Stimulated activated CD4-positive, alpha-beta T cell treated with anti-CD3 and anti-CD28 coated beads, Interleukin-15, amount 100 ng/mL, for 1 hour (primary cell): ENCODE measurements at regions not wholly inside any gene's neighbourhood (a gene's known extent, or its start where the extent isn't known, plus 50 kb on each side); places are given as distances from the start of the nearest gene placed in this dataset.
"Not testable (repeated sequence)": the region's sequence is repeated elsewhere in the genome, so short reads cannot be mapped to it uniquely, and the experiment has no call there.

Experiments
- DNase-seq, 2 donors: peaks; one replicate each; pipeline ENCODE4 v3.0.0-alpha.2; 2020; ENCODE audit warnings: low read depth in 1 of 2, low spot score in 1 of 2

- not testable (repeated sequence) for DNase-seq
Observed at GRCh38 chr21:7743940-7744339, 2777.4 kb upstream of the TPTE start.

- DNase-seq: not testable (repeated sequence)
Observed at GRCh38 chr21:7744406-7745099, 2776.8 kb upstream of the TPTE start.

GRCh38 chr21:7745100-7745450 is 2776.3 kb upstream of the TPTE start:
- not testable (repeated sequence) for DNase-seq

- not testable (repeated sequence) for DNase-seq
Observed at GRCh38 chr21:7747964-7748363, 2773.4 kb upstream of the TPTE start.

- not testable (repeated sequence) for DNase-seq
Observed at GRCh38 chr21:7752611-7753010, 2768.8 kb upstream of the TPTE start.

- not testable (repeated sequence) for DNase-seq
Observed at GRCh38 chr21:7753380-7753877, 2768.0 kb upstream of the TPTE start.

GRCh38 chr21:7769985-7770384 is 2751.4 kb upstream of the TPTE start:
- DNase-seq: not testable (repeated sequence)

GRCh38 chr21:7774219-7774618 is 2747.2 kb upstream of the TPTE start:
- not testable (repeated sequence) for DNase-seq

- peak in 1 of 2 donors; percentile 0 for DNase-seq
Observed at GRCh38 chr21:7775327-7775984, 2745.9 kb upstream of the TPTE start.

GRCh38 chr21:7776035-7776434 is 2745.3 kb upstream of the TPTE start:
- not testable (repeated sequence) for DNase-seq

GRCh38 chr21:7776622-7777021 is 2744.8 kb upstream of the TPTE start:
- not testable (repeated sequence) for DNase-seq

- DNase-seq: not testable (repeated sequence)
Observed at GRCh38 chr21:7777289-7777688, 2744.1 kb upstream of the TPTE start.

- not testable (repeated sequence) for DNase-seq
Observed at GRCh38 chr21:7787427-7788078, 2733.8 kb upstream of the TPTE start.

GRCh38 chr21:7793797-7794196 is 2727.6 kb upstream of the TPTE start:
- not testable (repeated sequence) for DNase-seq

GRCh38 chr21:7797328-7797727 is 2724.1 kb upstream of the TPTE start:
- DNase-seq: not testable (repeated sequence)

GRCh38 chr21:7798446-7798845 is 2722.9 kb upstream of the TPTE start:
- DNase-seq: not testable (repeated sequence)

GRCh38 chr21:7799697-7800096 is 2721.7 kb upstream of the TPTE start:
- not testable (repeated sequence) for DNase-seq

- not testable (repeated sequence) for DNase-seq
Observed at GRCh38 chr21:7813475-7813874, 2707.9 kb upstream of the TPTE start.

- DNase-seq: not testable (repeated sequence)
Observed at GRCh38 chr21:7817013-7817412, 2704.4 kb upstream of the TPTE start.

- DNase-seq: not testable (repeated sequence)
Observed at GRCh38 chr21:7819301-7819700, 2702.1 kb upstream of the TPTE start.

- DNase-seq: not testable (repeated sequence)
Observed at GRCh38 chr21:7825627-7826026, 2695.8 kb upstream of the TPTE start.

GRCh38 chr21:7826174-7826573 is 2695.2 kb upstream of the TPTE start:
- not testable (repeated sequence) for DNase-seq
